ENCODE measurements at regions not wholly inside any gene's neighbourhood (a gene's known extent, or its start where the extent isn't known, plus 50 kb on each side); places are given as distances from the start of the nearest gene placed in this dataset.
A peak's percentile ranks its signal among the peaks of the same experiment; 100 is the strongest.
"Not testable (repeated sequence)": the region's sequence is repeated elsewhere in the genome, so short reads cannot be mapped to it uniquely, and the experiment has no call there.

GRCh38 chr18:45340884-45341283 lies 274.4 kb upstream of the SLC14A2 start:
- no peak for TF ChIP-seq ZFX (IDR thresholded peaks at IDR 0.05)
- no peak for TF ChIP-seq CTCF (conservative IDR thresholded peaks at IDR 0.05)
- no peak overlapping the region for H3K27ac ChIP-seq

GRCh38 chr18:45341454-45341853 lies 273.8 kb upstream of the SLC14A2 start:
- TF ChIP-seq ZFX (IDR thresholded peaks at IDR 0.05): no peak
- peak; percentile 21 for TF ChIP-seq CTCF (conservative IDR thresholded peaks at IDR 0.05)
- no peak overlapping the region for H3K27ac ChIP-seq

- TF ChIP-seq CTCF (conservative IDR thresholded peaks at IDR 0.05) (no peak), ZFX (IDR thresholded peaks at IDR 0.05) (no peak)
Measured at GRCh38 chr18:45342166-45342565, 273.1 kb upstream of the SLC14A2 start.

GRCh38 chr18:45342653-45343052 lies 272.6 kb upstream of the SLC14A2 start:
- TF ChIP-seq ZFX (IDR thresholded peaks at IDR 0.05): no peak
- no peak for TF ChIP-seq CTCF (conservative IDR thresholded peaks at IDR 0.05)
- no peak overlapping the region for H3K27ac ChIP-seq

More at GRCh38 chr18:45342166-45342565, 273.1 kb upstream of the SLC14A2 start:
- no peak overlapping the region for H3K27ac ChIP-seq

GRCh38 chr18:45343365-45343764 lies 271.9 kb upstream of the SLC14A2 start:
- no peak overlapping the region for H3K27ac ChIP-seq
- TF ChIP-seq ZFX (IDR thresholded peaks at IDR 0.05) (no peak), CTCF (conservative IDR thresholded peaks at IDR 0.05) (no peak)

GRCh38 chr18:45344680-45345079 lies 270.6 kb upstream of the SLC14A2 start:
- H3K27ac ChIP-seq: not testable (repeated sequence)

- TF ChIP-seq CTCF (conservative IDR thresholded peaks at IDR 0.05) (no peak), ZFX (IDR thresholded peaks at IDR 0.05) (no peak)
Measured at GRCh38 chr18:45349019-45349418, 266.3 kb upstream of the SLC14A2 start.

GRCh38 chr18:45349467-45349866 lies 265.8 kb upstream of the SLC14A2 start:
- no peak overlapping the region for H3K27ac ChIP-seq
- no peak for TF ChIP-seq CTCF (conservative IDR thresholded peaks at IDR 0.05)

More at GRCh38 chr18:45349019-45349418, 266.3 kb upstream of the SLC14A2 start:
- no peak overlapping the region for H3K27ac ChIP-seq

All from C4-2B (cell line).